KOPT-K1 (cell line): ENCODE measurements at regions not wholly inside any gene's neighbourhood (a gene's known extent, or its start where the extent isn't known, plus 50 kb on each side); places are given as distances from the start of the nearest gene placed in this dataset.
"Not testable (repeated sequence)": the region's sequence is repeated elsewhere in the genome, so short reads cannot be mapped to it uniquely, and the experiment has no call there.

Experiments used
- H3K27ac ChIP-seq: fragments of 200-600 bp; sonication (generic); 2 replicates; pipeline ENCODE4 v1.5.1; 2016; ENCODE audit warnings: antibody characterized with exemption, mild to moderate bottlenecking, low read depth, low read length; ENCODE audit not compliant: poor library complexity, severe bottlenecking
- H3K36me3 ChIP-seq: fragments of 200-600 bp; sonication (generic); 2 replicates; pipeline ENCODE4 v1.5.1; 2017; ENCODE audit warnings: antibody characterized with exemption, mild to moderate bottlenecking, low read length, moderate library complexity; ENCODE audit not compliant: insufficient read depth
- H3K9me3 ChIP-seq: fragments of 200-600 bp; sonication (generic); 2 replicates; pipeline ENCODE4 v1.5.1; 2017; ENCODE audit warnings: antibody characterized with exemption, low read length, mild to moderate bottlenecking; ENCODE audit not compliant: insufficient read depth, poor library complexity, severe bottlenecking

GRCh38 chr18:1539276-1539675 is 634.6 kb downstream of the ADCYAP1 start:
- Histone ChIP-seq H3K36me3 (no peaks in the 10 kb centered on the region), H3K9me3 (no peaks in the 10 kb centered on the region), H3K27ac (no peak overlapping the region)

DNA sequence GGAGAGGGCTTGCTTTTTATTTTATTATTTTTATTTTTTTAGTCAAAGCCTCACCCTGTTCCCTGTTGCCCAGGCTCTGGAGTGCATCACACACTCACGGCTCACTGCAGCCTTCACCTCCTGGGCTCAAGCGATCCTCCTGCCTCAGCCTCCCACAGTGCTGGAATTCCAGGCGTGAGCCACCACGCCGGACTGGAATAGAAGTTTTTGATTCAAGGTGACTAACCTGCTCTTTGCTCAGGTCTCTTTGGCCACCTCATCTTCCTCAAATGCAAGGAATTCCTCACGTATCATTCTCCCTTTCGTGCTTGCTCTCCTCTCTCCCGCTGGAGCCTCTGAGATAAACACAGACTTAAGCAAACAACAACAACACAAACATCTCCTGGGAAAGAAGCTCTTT is 636.8 kb downstream of the ADCYAP1 start:
- H3K36me3 ChIP-seq = no peaks in the 10 kb centered on the region
- H3K27ac ChIP-seq = no peak overlapping the region
- H3K9me3 ChIP-seq = no peaks in the 10 kb centered on the region

DNA sequence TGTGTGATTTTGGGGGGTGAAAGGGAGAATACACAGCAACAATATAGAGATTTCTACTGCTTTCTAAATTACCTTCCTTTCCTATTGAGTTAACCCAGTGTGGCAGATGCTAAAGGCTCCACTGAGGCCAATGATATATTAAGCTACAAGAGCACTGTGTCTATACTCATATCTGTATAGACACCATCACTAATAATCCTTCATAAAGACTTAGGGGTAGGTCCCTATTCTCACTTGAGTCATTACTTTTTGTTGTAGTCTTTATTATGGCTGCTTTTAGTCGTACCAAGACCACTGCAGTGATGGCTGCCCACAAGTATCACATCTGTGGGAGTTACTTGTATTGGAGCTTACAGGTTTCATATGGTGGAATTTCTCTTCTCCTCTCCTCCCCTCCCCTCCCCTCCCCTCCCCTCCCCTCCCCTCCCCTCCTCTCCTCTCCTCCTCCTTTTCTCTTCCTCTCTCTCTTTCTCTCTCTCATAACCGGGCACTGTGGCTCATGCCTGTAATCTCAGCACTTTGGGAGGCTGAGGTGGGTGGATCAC is 637.6 kb downstream of the ADCYAP1 start:
- Histone ChIP-seq H3K9me3 (no peaks in the 10 kb centered on the region), H3K27ac (no peak overlapping the region), H3K36me3 (no peaks in the 10 kb centered on the region)

- Histone ChIP-seq H3K9me3 (no peaks in the 10 kb centered on the region), H3K27ac (no peak overlapping the region), H3K36me3 (no peaks in the 10 kb centered on the region)
Observed at GRCh38 chr18:1544016-1544415, 639.3 kb downstream of the ADCYAP1 start.

DNA sequence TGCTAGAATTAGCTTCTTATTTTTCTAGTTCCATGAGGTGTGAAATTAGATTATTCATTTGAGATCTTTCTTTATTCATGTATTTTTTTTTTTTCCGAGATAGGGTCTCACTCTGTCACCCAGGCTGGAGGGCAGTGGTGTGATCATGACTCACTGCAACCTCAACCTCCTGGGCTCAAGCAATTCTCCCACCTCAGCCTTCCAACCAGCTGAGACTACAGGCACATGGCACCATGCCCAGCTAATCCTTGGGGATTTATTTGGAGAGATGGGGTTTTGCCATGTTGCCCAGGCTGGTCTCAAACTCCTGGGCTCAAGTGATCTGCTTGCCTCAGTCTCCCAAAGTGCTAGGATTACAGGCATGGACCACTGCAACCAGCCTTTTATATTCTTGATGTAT is 653.0 kb downstream of the ADCYAP1 start:
- not testable (repeated sequence) for H3K27ac ChIP-seq, H3K9me3 ChIP-seq, H3K36me3 ChIP-seq

GRCh38 chr18:1559563-1559962 is 654.9 kb downstream of the ADCYAP1 start:
- Histone ChIP-seq H3K27ac (no peak overlapping the region), H3K36me3 (no peaks in the 10 kb centered on the region), H3K9me3 (no peaks in the 10 kb centered on the region)

DNA sequence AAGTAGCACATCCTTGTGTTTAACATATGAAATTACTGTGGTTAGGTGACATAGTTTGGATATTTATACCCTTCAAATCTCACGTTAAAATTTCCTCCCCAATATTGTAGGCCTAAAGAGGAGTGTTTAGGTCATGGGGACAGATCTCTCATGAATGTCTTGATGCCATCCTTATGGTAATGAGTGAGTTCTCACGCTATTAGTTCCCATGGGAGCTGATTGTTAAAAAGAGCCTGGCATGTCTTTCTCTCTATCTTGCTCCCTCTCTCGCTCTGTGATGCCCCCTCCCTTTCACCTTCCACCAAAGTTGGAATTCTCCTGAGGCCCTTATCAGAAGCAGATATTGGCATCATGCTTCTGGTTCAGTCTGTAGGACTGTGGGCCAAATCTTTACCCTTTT is 660.1 kb downstream of the ADCYAP1 start:
- Histone ChIP-seq H3K27ac (no peak overlapping the region), H3K36me3 (no peaks in the 10 kb centered on the region)

DNA sequence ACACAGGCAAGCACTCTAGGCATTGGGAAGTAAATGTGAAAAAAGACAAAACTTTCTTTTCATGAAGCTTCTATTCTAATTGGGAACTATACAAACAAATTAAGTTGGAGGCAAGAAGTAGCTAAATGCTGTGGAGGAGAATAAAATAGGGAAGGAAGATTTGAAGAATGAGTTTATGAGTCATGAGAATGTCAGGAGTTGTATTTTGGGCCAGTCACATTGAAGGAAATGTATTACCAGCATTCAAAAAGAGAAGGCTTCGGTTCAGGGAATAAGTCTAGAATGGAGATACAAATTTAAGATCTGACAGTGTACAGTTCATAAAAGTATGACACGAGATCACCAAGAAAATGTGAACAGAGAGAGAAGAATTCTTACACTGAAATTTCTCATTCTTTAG is 666.5 kb downstream of the ADCYAP1 start:
- Histone ChIP-seq H3K9me3 (no peaks in the 10 kb centered on the region), H3K36me3 (no peaks in the 10 kb centered on the region), H3K27ac (no peak overlapping the region)

More for the DNA sequence above, 660.1 kb downstream of the ADCYAP1 start:
- H3K9me3 ChIP-seq = no peaks in the 10 kb centered on the region

DNA sequence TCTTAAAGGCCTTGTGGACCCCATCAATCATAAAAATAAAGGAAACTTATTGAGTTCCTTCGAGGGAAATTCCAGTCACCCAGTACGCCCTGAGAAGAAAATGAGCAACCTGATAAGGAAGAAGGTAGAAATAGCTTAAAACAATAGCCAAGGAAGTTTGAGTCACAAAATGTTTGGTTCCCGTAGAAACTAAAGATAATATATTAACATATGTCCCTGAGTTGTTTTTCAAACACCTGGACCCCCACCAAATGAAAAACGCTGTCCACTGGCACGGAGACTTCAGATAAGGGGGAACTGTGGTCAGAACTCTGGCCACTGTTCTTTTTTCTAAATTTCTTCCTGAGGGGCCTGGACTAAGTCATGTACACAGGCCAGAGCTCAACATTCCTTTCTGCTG is 669.1 kb downstream of the ADCYAP1 start:
- Histone ChIP-seq H3K9me3 (no peaks in the 10 kb centered on the region), H3K27ac (no peak overlapping the region), H3K36me3 (no peaks in the 10 kb centered on the region)

GRCh38 chr18:1575084-1575483 is 670.4 kb downstream of the ADCYAP1 start:
- no peaks in the 10 kb centered on the region for H3K9me3 ChIP-seq
- H3K36me3 ChIP-seq = no peaks in the 10 kb centered on the region
- no peak overlapping the region for H3K27ac ChIP-seq

DNA sequence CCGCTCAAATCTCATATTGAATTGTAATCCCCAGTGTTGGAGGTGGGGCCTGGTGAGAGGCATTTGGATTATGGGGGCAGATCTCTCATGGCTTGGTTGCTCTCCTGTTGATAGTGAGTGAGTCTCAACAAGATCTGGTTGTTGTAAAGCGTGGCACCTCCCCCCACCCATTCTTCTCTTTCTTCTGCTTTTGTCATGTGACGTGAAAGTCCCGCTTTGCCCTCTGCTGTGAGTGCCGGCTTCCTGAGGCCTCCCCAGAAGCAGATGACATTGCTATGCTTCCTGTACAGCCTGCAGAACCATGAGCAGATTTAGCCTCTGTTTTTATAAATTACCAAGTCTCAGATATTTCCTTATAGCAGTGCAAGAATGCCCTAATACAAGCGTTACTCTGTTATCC is 673.8 kb downstream of the ADCYAP1 start:
- no peaks in the 10 kb centered on the region for H3K36me3 ChIP-seq
- H3K9me3 ChIP-seq = no peaks in the 10 kb centered on the region
- H3K27ac ChIP-seq = no peak overlapping the region

- Histone ChIP-seq H3K9me3 (no peaks in the 10 kb centered on the region), H3K36me3 (no peaks in the 10 kb centered on the region), H3K27ac (no peak overlapping the region)
Observed at GRCh38 chr18:1581581-1581980, 676.9 kb downstream of the ADCYAP1 start.

GRCh38 chr18:1585881-1586488 is 681.3 kb downstream of the ADCYAP1 start:
- no peaks in the 10 kb centered on the region for H3K36me3 ChIP-seq
- H3K9me3 ChIP-seq = no peaks in the 10 kb centered on the region
- H3K27ac ChIP-seq = no peak overlapping the region

GRCh38 chr18:1593091-1593490 is 688.4 kb downstream of the ADCYAP1 start:
- no peaks in the 10 kb centered on the region for H3K9me3 ChIP-seq
- no peak overlapping the region for H3K27ac ChIP-seq
- no peaks in the 10 kb centered on the region for H3K36me3 ChIP-seq

- Histone ChIP-seq H3K9me3 (no peaks in the 10 kb centered on the region), H3K36me3 (no peaks in the 10 kb centered on the region), H3K27ac (no peak overlapping the region)
Observed at GRCh38 chr18:1595195-1595594, 690.5 kb downstream of the ADCYAP1 start.

- no peak overlapping the region for H3K27ac ChIP-seq
- H3K9me3 ChIP-seq = no peaks in the 10 kb centered on the region
- no peaks in the 10 kb centered on the region for H3K36me3 ChIP-seq
Observed at GRCh38 chr18:1599196-1599595, 694.5 kb downstream of the ADCYAP1 start.
